Activated CD8-positive, alpha-beta T cell treated with anti-CD3 and anti-CD28 coated beads, Interleukin-2, amount 10 ng/mL, durations not matched to agents 7 days and 5 days (primary cell): ENCODE measurements at regions not wholly inside any gene's neighbourhood (a gene's known extent, or its start where the extent isn't known, plus 50 kb on each side); places are given as distances from the start of the nearest gene placed in this dataset.
"Not testable (repeated sequence)": the region's sequence is repeated elsewhere in the genome, so short reads cannot be mapped to it uniquely, and the experiment has no call there.

ENCODE experiments used
- ATAC-seq: fragments of 150-1000 bp; cut with Tn5 transposase; one replicate; pipeline ENCODE4 v1.10.0; 2021; ENCODE audit warnings: moderate library complexity
- CTCF ChIA-PET: fragments of 350-600 bp; sonication (Branson Sonifier 250); formaldehyde crosslinking; loops from one replicate; lab custom pipeline; 2021; ENCODE audit warnings: antibody characterized with exemption; lab: Charles Lee
- POLR2A ChIA-PET: fragments of 350-600 bp; sonication (Branson Sonifier 250); formaldehyde crosslinking; loops from one replicate; lab custom pipeline; 2021; ENCODE audit warnings: antibody characterized with exemption; lab: Charles Lee
- DNase-seq: peaks from one replicate; pipeline ENCODE4 v3.0.0-alpha.2; 2020
- H3K27ac Mint-ChIP-seq: one replicate; pipeline ENCODE4 v1.8.0; 2021; ENCODE audit warnings: mild to moderate bottlenecking, mixed read lengths
- H3K27me3 Mint-ChIP-seq: one replicate; pipeline ENCODE4 v1.8.0; 2021; ENCODE audit warnings: low read depth, mixed read lengths
- H3K36me3 Mint-ChIP-seq: one replicate; pipeline ENCODE4 v1.8.0; 2021; ENCODE audit warnings: low read depth, mixed read lengths
- H3K4me1 Mint-ChIP-seq: one replicate; pipeline ENCODE4 v1.8.0; 2021; ENCODE audit warnings: low read depth, mixed read lengths
- H3K4me3 Mint-ChIP-seq: one replicate; pipeline ENCODE4 v1.8.0; 2021; ENCODE audit warnings: mild to moderate bottlenecking, mixed read lengths
- H3K9me3 Mint-ChIP-seq: one replicate; pipeline ENCODE4 v1.8.0; 2022; ENCODE audit warnings: mixed read lengths; ENCODE audit not compliant: insufficient read depth

- no peaks in the 10 kb centered on the region for H3K27me3 Mint-ChIP-seq
- CTCF ChIA-PET: no interaction called here
Observed at GRCh38 chr13:78540058-78540457, 63.3 kb downstream of the POU4F1 start.

DNA sequence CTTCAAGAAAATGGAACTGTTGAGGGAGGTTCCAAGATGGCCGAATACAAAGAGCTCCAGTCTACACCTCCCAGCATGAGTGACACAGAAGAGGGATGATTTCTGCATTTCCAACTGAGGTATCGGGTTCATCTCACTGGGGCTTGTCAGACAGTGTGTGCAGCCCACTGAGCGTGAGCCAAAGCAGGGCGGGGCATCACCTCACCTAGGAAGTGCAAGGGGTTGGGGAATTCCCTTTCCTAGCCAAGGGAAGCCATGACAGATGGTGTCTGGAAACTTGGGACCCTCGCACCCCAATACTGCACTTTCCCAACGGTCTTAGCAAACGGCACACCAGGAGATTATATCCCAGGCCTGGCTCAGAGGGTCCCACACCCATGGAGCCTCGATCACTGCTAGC is 77.3 kb downstream of the POU4F1 start:
- H3K4me3 Mint-ChIP-seq, CTCF ChIA-PET, H3K4me1 Mint-ChIP-seq, H3K27ac Mint-ChIP-seq, DNase-seq, H3K36me3 Mint-ChIP-seq, H3K27me3 Mint-ChIP-seq, H3K9me3 Mint-ChIP-seq, POLR2A ChIA-PET, ATAC-seq: not testable (repeated sequence)

More at GRCh38 chr13:78540058-78540457, 63.3 kb downstream of the POU4F1 start:
- POLR2A ChIA-PET: interaction anchor here (0.6 kb wide), 1 partner anchor 278 kb away, joined by 3 read pairs; no protein-coding TSS in a partner anchor
- H3K9me3 Mint-ChIP-seq: no peaks in the 10 kb centered on the region
- H3K27ac Mint-ChIP-seq: no peak overlapping the region
- H3K36me3 Mint-ChIP-seq: no peaks in the 10 kb centered on the region
- ATAC-seq (no peak), DNase-seq (no peak)
- no peaks in the 10 kb centered on the region for H3K4me1 Mint-ChIP-seq
- H3K4me3 Mint-ChIP-seq: no peak overlapping the region

- Mint-ChIP-seq H3K27ac (no peak overlapping the region), H3K4me3 (no peak overlapping the region), H3K36me3 (no peaks in the 10 kb centered on the region), H3K4me1 (no peaks in the 10 kb centered on the region), H3K27me3 (no peaks in the 10 kb centered on the region), H3K9me3 (no peaks in the 10 kb centered on the region)
- ChIA-PET POLR2A (no interaction called here), CTCF (no interaction called here)
- DNase-seq (no peak), ATAC-seq (no peak)
Observed at GRCh38 chr13:78524936-78525335, 78.4 kb downstream of the POU4F1 start.

DNA sequence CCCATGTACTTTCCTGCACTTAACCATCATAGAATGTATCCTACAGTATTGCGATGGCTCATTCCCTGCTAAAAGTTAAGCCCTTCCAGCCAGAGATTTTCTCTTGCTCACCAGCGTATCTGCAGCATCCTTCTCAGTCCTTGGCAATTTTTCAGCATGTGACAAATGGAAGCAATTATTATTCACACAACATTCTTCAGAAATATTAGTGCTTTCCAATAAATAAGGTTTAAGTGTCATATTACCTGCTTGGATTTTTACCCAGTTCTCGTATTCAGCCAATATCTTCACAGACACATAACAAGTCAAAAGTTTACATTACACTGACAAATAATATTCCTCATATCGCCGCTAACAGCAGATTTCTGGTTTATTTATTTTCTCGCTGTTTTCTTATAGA is 82.3 kb downstream of the POU4F1 start:
- POLR2A ChIA-PET: no interaction called here
- Mint-ChIP-seq H3K27ac (no peak overlapping the region), H3K4me3 (no peak overlapping the region), H3K9me3 (peaks cover 5% of the 10 kb centered on the region), H3K4me1 (no peaks in the 10 kb centered on the region), H3K36me3 (no peaks in the 10 kb centered on the region), H3K27me3 (no peaks in the 10 kb centered on the region)
- ATAC-seq: no peak
- CTCF ChIA-PET: no interaction called here
- DNase-seq: no peak

DNA sequence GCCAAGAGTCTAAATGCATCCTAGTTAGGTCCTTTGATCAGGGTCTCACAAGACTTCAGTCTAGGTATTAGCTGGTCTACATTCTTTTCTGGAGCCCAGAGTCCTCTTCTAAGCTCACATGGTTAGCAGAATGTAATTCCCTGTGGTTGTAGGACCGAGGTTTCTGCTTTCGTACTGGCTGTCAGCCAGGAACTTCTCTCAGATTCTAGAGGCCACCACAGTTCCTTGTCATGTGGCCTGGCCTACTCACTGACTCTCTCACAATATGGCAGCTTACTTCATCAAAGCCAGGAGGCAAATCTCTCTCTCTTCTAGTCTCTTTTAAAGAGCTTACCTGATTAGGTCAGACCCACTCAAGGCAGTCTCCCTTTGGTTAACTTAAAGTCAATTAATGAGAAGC is 82.9 kb downstream of the POU4F1 start:
- H3K4me3 Mint-ChIP-seq: no peak overlapping the region
- ChIA-PET POLR2A (no interaction called here), CTCF (no interaction called here)
- no peaks in the 10 kb centered on the region for H3K27me3 Mint-ChIP-seq
- no peaks in the 10 kb centered on the region for H3K4me1 Mint-ChIP-seq
- ATAC-seq: no peak
- no peak for DNase-seq
- H3K9me3 Mint-ChIP-seq: peaks cover 5% of the 10 kb centered on the region
- H3K27ac Mint-ChIP-seq: no peak overlapping the region
- H3K36me3 Mint-ChIP-seq: no peaks in the 10 kb centered on the region

- ATAC-seq, H3K27me3 Mint-ChIP-seq, H3K27ac Mint-ChIP-seq, H3K4me3 Mint-ChIP-seq, H3K36me3 Mint-ChIP-seq, CTCF ChIA-PET, DNase-seq, H3K4me1 Mint-ChIP-seq, POLR2A ChIA-PET, H3K9me3 Mint-ChIP-seq: not testable (repeated sequence)
Observed at GRCh38 chr13:78518482-78518881, 84.9 kb downstream of the POU4F1 start.

DNA sequence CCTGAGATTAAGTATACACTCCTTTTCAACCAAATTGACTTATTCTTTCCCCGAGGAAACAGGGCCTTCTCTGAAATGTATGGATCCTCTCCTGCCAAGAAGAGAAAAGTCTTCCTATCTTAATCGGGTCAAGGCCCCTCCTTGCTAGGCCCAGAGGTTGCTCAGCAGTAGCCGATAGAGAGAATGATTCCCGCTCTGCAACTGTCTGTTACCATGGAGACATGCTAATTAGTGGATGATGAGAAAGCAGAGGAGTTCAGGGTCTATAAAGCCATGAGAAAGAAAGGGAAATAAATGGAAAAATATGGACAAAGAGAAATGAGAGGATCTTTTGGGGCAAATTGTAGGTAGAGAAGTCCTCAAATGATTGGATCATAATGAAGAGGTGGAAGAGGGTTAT is 103.5 kb downstream of the POU4F1 start:
- H3K4me1 Mint-ChIP-seq: no peaks in the 10 kb centered on the region
- ChIA-PET POLR2A (no interaction called here), CTCF (no interaction called here)
- no peaks in the 10 kb centered on the region for H3K36me3 Mint-ChIP-seq
- no peak overlapping the region for H3K27ac Mint-ChIP-seq
- no peak for DNase-seq
- no peak for ATAC-seq
- H3K27me3 Mint-ChIP-seq: no peaks in the 10 kb centered on the region
- no peaks in the 10 kb centered on the region for H3K9me3 Mint-ChIP-seq
- no peak overlapping the region for H3K4me3 Mint-ChIP-seq

DNA sequence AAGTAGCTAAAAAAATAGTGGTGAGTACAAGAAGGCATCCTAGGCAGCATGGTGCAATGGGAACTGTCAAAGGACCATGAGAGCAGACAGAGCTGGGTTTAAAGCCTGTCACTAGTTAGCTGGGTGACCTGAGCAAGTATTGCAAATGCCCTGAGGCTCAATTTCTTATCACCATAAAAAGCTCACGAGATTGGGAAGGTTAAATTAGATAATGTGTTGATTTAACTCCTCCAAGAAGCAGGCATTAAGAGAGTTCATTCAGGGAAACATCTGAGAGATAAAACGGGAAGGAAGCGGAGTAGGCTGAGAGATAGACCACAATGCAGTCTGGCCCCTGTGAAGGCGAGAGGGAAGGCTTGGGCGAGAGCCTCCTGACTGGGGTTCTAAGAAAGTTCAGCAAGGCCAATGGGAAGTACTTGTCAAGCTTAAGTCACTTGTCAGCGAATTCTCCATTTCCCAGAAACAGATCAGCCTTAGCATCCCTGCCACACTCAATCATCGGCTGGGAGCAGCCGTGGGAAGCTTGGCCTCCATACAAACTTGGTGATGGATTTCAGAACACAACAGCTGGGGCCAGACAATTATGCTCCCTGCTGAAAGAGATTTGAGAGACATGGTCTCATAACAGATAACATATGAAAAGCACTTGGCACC is 105.5 kb downstream of the POU4F1 start:
- DNase-seq (no peak), ATAC-seq (no peak)
- POLR2A ChIA-PET: no interaction called here
- CTCF ChIA-PET: no interaction called here
- H3K4me3 Mint-ChIP-seq: no peak overlapping the region
- no peak overlapping the region for H3K27ac Mint-ChIP-seq
- H3K9me3 Mint-ChIP-seq: no peaks in the 10 kb centered on the region
- no peaks in the 10 kb centered on the region for H3K4me1 Mint-ChIP-seq
- H3K36me3 Mint-ChIP-seq: no peaks in the 10 kb centered on the region
- no peaks in the 10 kb centered on the region for H3K27me3 Mint-ChIP-seq

- ATAC-seq: no peak
- no peak for DNase-seq
- no peaks in the 10 kb centered on the region for H3K27me3 Mint-ChIP-seq
- CTCF ChIA-PET: interaction anchor here (0.6 kb wide), 1 partner anchor 888 kb away, joined by 3 read pairs; no protein-coding TSS in a partner anchor
- no peaks in the 10 kb centered on the region for H3K36me3 Mint-ChIP-seq
- H3K4me3 Mint-ChIP-seq: no peak overlapping the region
- H3K27ac Mint-ChIP-seq: no peak overlapping the region
- H3K4me1 Mint-ChIP-seq: no peaks in the 10 kb centered on the region
- POLR2A ChIA-PET: no interaction called here
- H3K9me3 Mint-ChIP-seq: peaks cover 8% of the 10 kb centered on the region
Observed at GRCh38 chr13:78491978-78492377, 111.4 kb downstream of the POU4F1 start.

- H3K27me3 Mint-ChIP-seq, H3K9me3 Mint-ChIP-seq, H3K4me3 Mint-ChIP-seq, ATAC-seq, H3K4me1 Mint-ChIP-seq, H3K27ac Mint-ChIP-seq, DNase-seq, POLR2A ChIA-PET, H3K36me3 Mint-ChIP-seq, CTCF ChIA-PET: not testable (repeated sequence)
Observed at GRCh38 chr13:78490225-78490624, 113.1 kb downstream of the POU4F1 start.

GRCh38 chr13:78487707-78488106 is 115.6 kb downstream of the POU4F1 start:
- DNase-seq (no peak), ATAC-seq (no peak)
- no peaks in the 10 kb centered on the region for H3K27me3 Mint-ChIP-seq
- H3K4me3 Mint-ChIP-seq: no peak overlapping the region
- POLR2A ChIA-PET: no interaction called here
- H3K27ac Mint-ChIP-seq: no peak overlapping the region
- no peaks in the 10 kb centered on the region for H3K4me1 Mint-ChIP-seq
- CTCF ChIA-PET: no interaction called here
- no peaks in the 10 kb centered on the region for H3K36me3 Mint-ChIP-seq
- peaks cover 8% of the 10 kb centered on the region for H3K9me3 Mint-ChIP-seq

DNA sequence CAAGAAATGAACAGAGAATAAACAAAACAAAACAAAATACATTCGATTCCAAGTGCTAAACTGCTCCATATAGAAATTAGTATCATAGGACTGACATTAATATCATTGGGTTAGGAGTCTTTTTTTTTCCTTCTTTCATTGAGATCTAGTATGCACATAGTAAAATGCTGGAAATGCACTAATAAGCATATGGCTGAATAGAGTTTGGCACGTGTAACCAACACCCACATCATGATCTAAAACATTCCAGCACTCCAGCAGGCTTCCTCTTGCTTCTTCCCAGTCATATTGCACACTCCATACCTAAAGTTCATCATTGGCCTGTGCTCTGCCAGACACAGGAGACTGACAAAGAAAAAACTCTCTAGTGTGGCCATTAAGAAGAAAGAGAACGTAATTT is 117.5 kb downstream of the POU4F1 start:
- Mint-ChIP-seq H3K4me3 (no peak overlapping the region), H3K27ac (no peak overlapping the region), H3K9me3 (no peaks in the 10 kb centered on the region), H3K27me3 (no peaks in the 10 kb centered on the region), H3K4me1 (no peaks in the 10 kb centered on the region), H3K36me3 (no peaks in the 10 kb centered on the region)
- ChIA-PET POLR2A (no interaction called here), CTCF (no interaction called here)
- ATAC-seq: no peak
- DNase-seq: no peak

GRCh38 chr13:78478183-78478582 is 125.2 kb downstream of the POU4F1 start:
- DNase-seq: no peak
- H3K36me3 Mint-ChIP-seq: no peaks in the 10 kb centered on the region
- H3K27me3 Mint-ChIP-seq: no peaks in the 10 kb centered on the region
- no peak overlapping the region for H3K4me3 Mint-ChIP-seq
- no peaks in the 10 kb centered on the region for H3K9me3 Mint-ChIP-seq
- ATAC-seq: no peak
- no peak overlapping the region for H3K27ac Mint-ChIP-seq
- H3K4me1 Mint-ChIP-seq: no peaks in the 10 kb centered on the region
- POLR2A ChIA-PET: no interaction called here
- CTCF ChIA-PET: no interaction called here
